H1 (cell line): ENCODE measurements at regions not wholly inside any gene's neighbourhood (a gene's known extent, or its start where the extent isn't known, plus 50 kb on each side); places are given as distances from the start of the nearest gene placed in this dataset.

Source experiments
- CTCF ChIA-PET: fragments of 300-600 bp; sonication (Branson Sonifier 250); formaldehyde crosslinking; loops from one replicate; lab custom pipeline; 2021; ENCODE audit not compliant: partially characterized antibody; lab: Charles Lee
- POLR2A ChIA-PET: fragments of 300-600 bp; sonication (Branson Sonifier 250); formaldehyde crosslinking; loops from one replicate; lab custom pipeline; 2021; ENCODE audit warnings: inconsistent platforms; ENCODE audit not compliant: partially characterized antibody; lab: Charles Lee
- DNase-seq, 2 experiments: peaks; one replicate each; pipeline versions ENCODE4 v3.0.0 to v3.0.0-alpha.2; 2010 to 2022; ENCODE audit warnings: low spot score in 2 of 2, low read depth in 1 of 2, mixed read lengths in 1 of 2
- FAIRE-seq: peaks from 2 replicates; lab custom pipeline; 2011; peaks lifted over from hg19 to GRCh38; lab: Jason Lieb, UNC
- H2AFZ ChIP-seq: 2 replicates; pipeline ENCODE4 v1.8.1; 2012; ENCODE audit warnings: low read length, inconsistent platforms
- H2AK5ac ChIP-seq: 2 replicates; pipeline ENCODE4 v1.6.1; 2013; ENCODE audit warnings: low read depth, low read length
- H2BK120ac ChIP-seq: replicated peaks from 2 replicates; pipeline ENCODE3; 2013; ENCODE audit warnings: low read depth, low read length, inconsistent platforms
- H2BK12ac ChIP-seq: 2 replicates; pipeline ENCODE4 v1.6.1; 2013; ENCODE audit warnings: low read depth, low read length
- H2BK15ac ChIP-seq: 2 replicates; pipeline ENCODE4 v1.6.1; 2013; ENCODE audit warnings: low read length
- H2BK20ac ChIP-seq: 2 replicates; pipeline ENCODE4 v1.6.1; 2013; ENCODE audit warnings: low read length
- H2BK5ac ChIP-seq: 2 replicates; pipeline ENCODE4 v1.6.1; 2013; ENCODE audit warnings: low read depth, low read length
- H3K14ac ChIP-seq: 2 replicates; pipeline ENCODE4 v1.6.1; 2013; ENCODE audit warnings: inconsistent platforms; ENCODE audit not compliant: insufficient read length
- H3K18ac ChIP-seq: 2 replicates; pipeline ENCODE4 v1.6.1; 2013; ENCODE audit warnings: low read length; ENCODE audit errors: extremely low read depth
- H3K23ac ChIP-seq: 2 replicates; pipeline ENCODE4 v1.6.1; 2013; ENCODE audit warnings: inconsistent platforms; ENCODE audit not compliant: insufficient read length
- H3K23me2 ChIP-seq: 2 replicates; pipeline ENCODE4 v1.6.1; 2013; ENCODE audit warnings: low read depth, low read length
- H3K27ac ChIP-seq: 2 replicates; pipeline ENCODE4 v1.6.1; 2011; ENCODE audit warnings: low read depth, low read length, inconsistent platforms
- H3K27me3 ChIP-seq, 4 experiments: replicated peaks in 1 of 4; 1 replicate in 1 of 4; 2 replicates in 3 of 4; pipeline versions ENCODE4 v1.6.1 to v1.8.1; 2011 to 2013; ENCODE audit warnings: low read length in 3 of 4, mild to moderate bottlenecking in 3 of 4, inconsistent platforms in 2 of 4, mixed read lengths in 2 of 4, moderate library complexity in 1 of 4; ENCODE audit not compliant: control insufficient read depth in 3 of 4, insufficient read depth in 3 of 4; ENCODE audit errors: extremely low read depth in 1 of 4
- H3K36me3 ChIP-seq, 4 experiments: 2 replicates each; pipeline versions ENCODE4 v1.6.1 to v1.8.1; 2011 to 2013; ENCODE audit warnings: mild to moderate bottlenecking in 4 of 4, low read length in 3 of 4, moderate library complexity in 2 of 4, control low read depth in 1 of 4, inconsistent platforms in 1 of 4; ENCODE audit not compliant: insufficient read depth in 4 of 4, control insufficient read depth in 2 of 4
- H3K4ac ChIP-seq: replicated peaks from 2 replicates; pipeline ENCODE3; 2013; ENCODE audit warnings: low read length, low read depth, mixed read lengths, inconsistent platforms; ENCODE audit not compliant: insufficient read length
- H3K4me1 ChIP-seq, 4 experiments: replicated peaks in 1 of 4; 1 replicate in 1 of 4; 2 replicates in 3 of 4; pipeline versions ENCODE4 v1.6.1 to v1.8.1; 2011 to 2013; ENCODE audit warnings: low read length in 3 of 4, inconsistent platforms in 2 of 4, mixed read lengths in 1 of 4; ENCODE audit not compliant: insufficient read depth in 4 of 4, control insufficient read depth in 3 of 4
- H3K4me2 ChIP-seq, 2 experiments: 2 replicates each; pipeline versions ENCODE4 v1.6.1 to v1.8.1; 2011 to 2013; ENCODE audit warnings: low read depth in 2 of 2, low read length in 2 of 2, control low read depth in 1 of 2, inconsistent platforms in 1 of 2, mild to moderate bottlenecking in 1 of 2; ENCODE audit not compliant: insufficient read depth in 1 of 2
- H3K4me3 ChIP-seq, 4 experiments: fragments of 200-600, 300-600 bp in 1 of 4; sonication (generic), shearing (Covaris generic), sonication (Bioruptor Twin) in 1 of 4; 2 replicates each; pipeline versions ENCODE4 v1.5.1 to v1.8.1; 2011 to 2016; ENCODE audit warnings: low read length in 4 of 4, low read depth in 3 of 4, control low read depth in 2 of 4, inconsistent platforms in 2 of 4, mild to moderate bottlenecking in 2 of 4, mixed read lengths in 1 of 4, moderate library complexity in 1 of 4; ENCODE audit not compliant: insufficient read depth in 2 of 4; ENCODE audit errors: extremely low read depth in 1 of 4
- H3K56ac ChIP-seq: replicated peaks from 2 replicates; pipeline ENCODE3; 2013; ENCODE audit warnings: low read depth, mild to moderate bottlenecking, mixed read lengths, low read length, inconsistent platforms; ENCODE audit not compliant: insufficient read length
- H3K79me1 ChIP-seq: 2 replicates; pipeline ENCODE4 v1.6.1; 2013; ENCODE audit warnings: low read depth, low read length, control low read depth
- H3K79me2 ChIP-seq, 2 experiments: 2 replicates each; pipeline versions ENCODE4 v1.6.1 to v1.8.1; 2012 to 2013; ENCODE audit warnings: low read length in 2 of 2, mild to moderate bottlenecking in 2 of 2, inconsistent platforms in 1 of 2; ENCODE audit not compliant: insufficient read depth in 2 of 2, control insufficient read depth in 1 of 2
- H3K9ac ChIP-seq, 4 experiments: replicated peaks in 1 of 4; 1 replicate in 1 of 4; 2 replicates in 3 of 4; pipeline versions ENCODE4 v1.6.1 to v1.8.1; 2011 to 2013; ENCODE audit warnings: low read depth in 3 of 4, low read length in 3 of 4, control low read depth in 2 of 4, mild to moderate bottlenecking in 2 of 4, moderate library complexity in 2 of 4, inconsistent platforms in 1 of 4; ENCODE audit errors: extremely low read depth in 1 of 4
- H3K9me3 ChIP-seq, 2 experiments: 2 replicates each; pipeline versions ENCODE4 v1.6.1 to v1.8.1; 2012 to 2013; ENCODE audit warnings: mild to moderate bottlenecking in 2 of 2, moderate library complexity in 2 of 2, control low read depth in 1 of 2, inconsistent platforms in 1 of 2, low read depth in 1 of 2, low read length in 1 of 2, mixed read lengths in 1 of 2; ENCODE audit not compliant: insufficient read depth in 2 of 2
- H4K20me1 ChIP-seq, 2 experiments: replicated peaks in 1 of 2; 2 replicates each; pipeline versions ENCODE3 to v1.8.1; 2011 to 2013; ENCODE audit warnings: inconsistent platforms in 2 of 2, low read length in 2 of 2, mild to moderate bottlenecking in 1 of 2; ENCODE audit not compliant: insufficient read depth in 2 of 2, control insufficient read depth in 1 of 2
- H4K5ac ChIP-seq: 2 replicates; pipeline ENCODE4 v1.6.1; 2013; ENCODE audit warnings: low read length, low read depth, mixed read lengths, inconsistent platforms; ENCODE audit not compliant: insufficient read length
- H4K8ac ChIP-seq: 2 replicates; pipeline ENCODE4 v1.8.0; 2013; ENCODE audit warnings: mild to moderate bottlenecking, moderate library complexity, low read length, inconsistent platforms; ENCODE audit not compliant: insufficient read depth; ENCODE audit errors: extremely low read depth
- H4K91ac ChIP-seq: replicated peaks from 2 replicates; pipeline ENCODE3; 2013; ENCODE audit warnings: low read length, mixed read lengths, inconsistent platforms; ENCODE audit not compliant: insufficient read length
- FOSL1 ChIP-seq: IDR thresholded peaks from 2 replicates; pipeline ENCODE4 v1.6.1; 2011; ENCODE audit warnings: mild to moderate bottlenecking, low read depth, low read length, moderate library complexity; ENCODE audit not compliant: insufficient read depth
- SP4 ChIP-seq: IDR thresholded peaks from 2 replicates; pipeline ENCODE4 v1.6.1; 2012; ENCODE audit warnings: low read length, inconsistent platforms
- WGBS, 2 experiments: shearing (Covaris generic) in 1 of 2; methylation state at CpG; one replicate each; pipeline versions ENCODE4 v1.1.6 to v1.1.7; 2013 to 2015; ENCODE audit warnings: low lambda C conversion rate in 2 of 2, mixed read lengths in 2 of 2, inconsistent platforms in 1 of 2, low coverage in 1 of 2, missing lambda C conversion rate in 1 of 2; ENCODE audit not compliant: insufficient replicate concordance in 2 of 2, insufficient coverage in 1 of 2, insufficient read length in 1 of 2; ENCODE audit errors: extremely low coverage in 1 of 2, missing lambda C conversion rate in 1 of 2; 5-methylcytosine and 5-hydroxymethylcytosine counted together
- TF ChIP-seq, protein P1 (sequence below): IDR thresholded peaks from 2 replicates; pipeline ENCODE4 v1.6.1; 2012; ENCODE audit warnings: inconsistent platforms
- TF ChIP-seq, protein P2 (sequence below), 3 experiments: IDR thresholded peaks; 1 replicate in 2 of 3; 2 replicates in 1 of 3; pipeline versions ENCODE4 v1.5.1 to v1.6.1; 2011; ENCODE audit warnings: low read length in 3 of 3, mild to moderate bottlenecking in 3 of 3, inconsistent platforms in 2 of 3, low read depth in 1 of 3, moderate library complexity in 1 of 3; ENCODE audit not compliant: insufficient read depth in 1 of 3; ENCODE audit errors: control extremely low read depth in 1 of 3

DNA sequence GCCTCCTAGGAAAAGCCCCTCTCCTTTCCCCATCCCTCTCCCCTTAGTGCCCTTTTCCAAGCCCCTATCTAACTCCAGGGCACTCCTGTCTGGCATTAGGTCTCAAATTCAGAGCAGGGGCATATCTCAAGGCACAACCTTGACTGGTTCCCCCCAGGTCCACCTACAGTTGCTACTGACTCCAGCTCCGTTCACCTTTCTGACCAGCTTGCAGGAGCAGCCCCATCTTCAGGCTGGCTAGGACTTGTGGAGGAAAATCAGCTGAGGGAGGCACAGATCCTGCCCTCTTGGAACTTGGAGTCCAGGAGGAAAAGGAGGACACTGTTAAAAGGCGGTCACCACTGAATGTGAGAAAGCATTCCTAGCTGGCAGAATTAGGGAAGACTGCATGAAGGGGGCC is 152.4 kb downstream of the ZFP36L2 start:
- Histone ChIP-seq H2BK120ac (no peak overlapping the region), H3K4me3 (no peak overlapping the region), H3K18ac (no peak overlapping the region), H3K79me2 (no peaks in the 10 kb centered on the region), H3K23ac (no peak overlapping the region), H3K4me1 (peaks cover 0 to 3% (median 0%) of the 10 kb centered on the region in 4 experiments; a peak in 2 of 7 replicates), H4K91ac (no peak overlapping the region), H3K9ac (no peak overlapping the region), H3K36me3 (no peaks in the 10 kb centered on the region), H3K56ac (no peak overlapping the region), H2BK15ac (no peak overlapping the region), H3K27ac (no peak overlapping the region), H3K4ac (no peak overlapping the region), H3K23me2 (no peaks in the 10 kb centered on the region), H3K27me3 (0 out of 7 replicates have a peak, but pooled peaks cover 0 to 2% (median 0%) of the 10 kb centered on the region in 4 experiments), H2BK5ac (no peak overlapping the region), H2AFZ (no peak overlapping the region), H2BK20ac (no peak overlapping the region), H3K14ac (no peak overlapping the region), H4K8ac (no peak overlapping the region), H3K4me2 (no peak overlapping the region), H4K5ac (no peak overlapping the region), H2AK5ac (no peak overlapping the region), H4K20me1 (no peaks in the 10 kb centered on the region), H3K79me1 (no peaks in the 10 kb centered on the region), H2BK12ac (no peak overlapping the region), H3K9me3 (no peaks in the 10 kb centered on the region)
- WGBS, 2 experiments = 79% methylated on average over 2 of the region's 2 CpGs; no CpG with 5 or more reads in 1 of the 2 experiments
- DNase-seq = no peak
- POLR2A ChIA-PET = no interaction called here
- CTCF ChIA-PET = interaction anchor here (1.0 to 1.3 kb wide), 2 partner anchors 10 to 51 kb away, joined by 3 read pairs; no protein-coding TSS in a partner anchor
- FAIRE-seq = no peak
- TF ChIP-seq, protein P1, sequence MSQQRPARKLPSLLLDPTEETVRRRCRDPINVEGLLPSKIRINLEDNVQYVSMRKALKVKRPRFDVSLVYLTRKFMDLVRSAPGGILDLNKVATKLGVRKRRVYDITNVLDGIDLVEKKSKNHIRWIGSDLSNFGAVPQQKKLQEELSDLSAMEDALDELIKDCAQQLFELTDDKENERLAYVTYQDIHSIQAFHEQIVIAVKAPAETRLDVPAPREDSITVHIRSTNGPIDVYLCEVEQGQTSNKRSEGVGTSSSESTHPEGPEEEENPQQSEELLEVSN = no peak
- TF ChIP-seq, protein P2, sequence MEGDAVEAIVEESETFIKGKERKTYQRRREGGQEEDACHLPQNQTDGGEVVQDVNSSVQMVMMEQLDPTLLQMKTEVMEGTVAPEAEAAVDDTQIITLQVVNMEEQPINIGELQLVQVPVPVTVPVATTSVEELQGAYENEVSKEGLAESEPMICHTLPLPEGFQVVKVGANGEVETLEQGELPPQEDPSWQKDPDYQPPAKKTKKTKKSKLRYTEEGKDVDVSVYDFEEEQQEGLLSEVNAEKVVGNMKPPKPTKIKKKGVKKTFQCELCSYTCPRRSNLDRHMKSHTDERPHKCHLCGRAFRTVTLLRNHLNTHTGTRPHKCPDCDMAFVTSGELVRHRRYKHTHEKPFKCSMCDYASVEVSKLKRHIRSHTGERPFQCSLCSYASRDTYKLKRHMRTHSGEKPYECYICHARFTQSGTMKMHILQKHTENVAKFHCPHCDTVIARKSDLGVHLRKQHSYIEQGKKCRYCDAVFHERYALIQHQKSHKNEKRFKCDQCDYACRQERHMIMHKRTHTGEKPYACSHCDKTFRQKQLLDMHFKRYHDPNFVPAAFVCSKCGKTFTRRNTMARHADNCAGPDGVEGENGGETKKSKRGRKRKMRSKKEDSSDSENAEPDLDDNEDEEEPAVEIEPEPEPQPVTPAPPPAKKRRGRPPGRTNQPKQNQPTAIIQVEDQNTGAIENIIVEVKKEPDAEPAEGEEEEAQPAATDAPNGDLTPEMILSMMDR (IDR thresholded peaks at IDR 0.05; ENCODE audit: control extremely low read depth in 1 of 3, insufficient read depth in 1 of 3, low read depth in 1 of 3, low read length in 3 of 3) = no peak
- TF ChIP-seq SP4 (no peak), FOSL1 (no peak)
